HL-60 (cell line): ENCODE measurements at regions not wholly inside any gene's neighbourhood (a gene's known extent, or its start where the extent isn't known, plus 50 kb on each side); places are given as distances from the start of the nearest gene placed in this dataset.

Source experiments
- DNase-seq, 2 experiments: peaks; one replicate each; pipeline ENCODE4 v3.0.0-alpha.2; 2010 to 2020; ENCODE audit warnings: low read depth in 1 of 2, low spot score in 1 of 2
- H3K27ac ChIP-seq: fragments of 250-450 bp; sonication (Bioruptor Pico); replicated peaks from 2 replicates; pipeline ENCODE4 v1.5.1; 2020; ENCODE audit warnings: mild to moderate bottlenecking, moderate library complexity
- H3K27me3 ChIP-seq: fragments of 250-450 bp; sonication (Bioruptor Pico); 2 replicates; pipeline ENCODE4 v1.5.1; 2021; ENCODE audit warnings: mild to moderate bottlenecking, moderate library complexity; ENCODE audit not compliant: insufficient read depth, poor library complexity, severe bottlenecking
- H3K4me3 ChIP-seq: replicated peaks from 2 replicates; pipeline ENCODE4 v1.5.1; 2011; ENCODE audit warnings: mild to moderate bottlenecking, control low read depth, low read length; ENCODE audit not compliant: insufficient read depth
- GABPA ChIP-seq: IDR thresholded peaks from 2 replicates; pipeline ENCODE4 v1.6.1; 2012; ENCODE audit warnings: low read depth
- POLR2AphosphoS5 ChIP-seq: IDR thresholded peaks from 2 replicates; pipeline ENCODE4 v1.6.1; 2012; ENCODE audit warnings: low read depth
- SPI1 ChIP-seq: IDR thresholded peaks from 2 replicates; pipeline ENCODE4 v1.6.1; 2012; ENCODE audit warnings: low read depth, mild to moderate bottlenecking, borderline replicate concordance
- TF ChIP-seq, protein P1 (sequence below): IDR thresholded peaks from one replicate; pipeline ENCODE4 v1.5.1; 2011; ENCODE audit warnings: low read length, control low read depth, inconsistent platforms; ENCODE audit not compliant: insufficient read depth
- TF ChIP-seq, protein P2 (sequence below): IDR thresholded peaks from 2 replicates; pipeline ENCODE4 v1.6.1; 2012; ENCODE audit warnings: low read depth; ENCODE audit not compliant: insufficient replicate concordance

DNA sequence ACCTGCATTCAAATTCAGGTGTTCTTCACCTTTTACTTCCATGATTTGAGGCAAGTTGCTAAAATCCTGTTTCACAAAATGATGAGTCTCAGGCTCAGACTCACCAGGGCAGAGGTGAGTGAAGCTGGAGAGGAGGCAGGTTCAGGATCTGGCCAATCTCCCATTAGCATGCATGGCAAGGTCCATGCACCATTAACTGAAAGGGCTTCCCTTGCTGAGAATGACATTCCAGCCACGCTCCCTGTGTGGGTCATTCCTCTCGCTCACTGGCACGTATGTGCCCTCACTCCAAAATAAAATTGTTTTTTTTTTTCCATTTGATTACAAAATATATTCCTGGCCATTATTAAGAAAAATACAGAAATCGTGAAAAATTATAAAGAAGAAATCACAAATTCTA, 257.6 kb downstream of the C12orf75 start:
- H3K27me3 ChIP-seq: no peaks in the 10 kb centered on the region
- TF ChIP-seq GABPA (no peak), POLR2AphosphoS5 (no peak), SPI1 (no peak)
- TF ChIP-seq, protein P1, sequence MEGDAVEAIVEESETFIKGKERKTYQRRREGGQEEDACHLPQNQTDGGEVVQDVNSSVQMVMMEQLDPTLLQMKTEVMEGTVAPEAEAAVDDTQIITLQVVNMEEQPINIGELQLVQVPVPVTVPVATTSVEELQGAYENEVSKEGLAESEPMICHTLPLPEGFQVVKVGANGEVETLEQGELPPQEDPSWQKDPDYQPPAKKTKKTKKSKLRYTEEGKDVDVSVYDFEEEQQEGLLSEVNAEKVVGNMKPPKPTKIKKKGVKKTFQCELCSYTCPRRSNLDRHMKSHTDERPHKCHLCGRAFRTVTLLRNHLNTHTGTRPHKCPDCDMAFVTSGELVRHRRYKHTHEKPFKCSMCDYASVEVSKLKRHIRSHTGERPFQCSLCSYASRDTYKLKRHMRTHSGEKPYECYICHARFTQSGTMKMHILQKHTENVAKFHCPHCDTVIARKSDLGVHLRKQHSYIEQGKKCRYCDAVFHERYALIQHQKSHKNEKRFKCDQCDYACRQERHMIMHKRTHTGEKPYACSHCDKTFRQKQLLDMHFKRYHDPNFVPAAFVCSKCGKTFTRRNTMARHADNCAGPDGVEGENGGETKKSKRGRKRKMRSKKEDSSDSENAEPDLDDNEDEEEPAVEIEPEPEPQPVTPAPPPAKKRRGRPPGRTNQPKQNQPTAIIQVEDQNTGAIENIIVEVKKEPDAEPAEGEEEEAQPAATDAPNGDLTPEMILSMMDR: no peak
- TF ChIP-seq, protein P2, sequence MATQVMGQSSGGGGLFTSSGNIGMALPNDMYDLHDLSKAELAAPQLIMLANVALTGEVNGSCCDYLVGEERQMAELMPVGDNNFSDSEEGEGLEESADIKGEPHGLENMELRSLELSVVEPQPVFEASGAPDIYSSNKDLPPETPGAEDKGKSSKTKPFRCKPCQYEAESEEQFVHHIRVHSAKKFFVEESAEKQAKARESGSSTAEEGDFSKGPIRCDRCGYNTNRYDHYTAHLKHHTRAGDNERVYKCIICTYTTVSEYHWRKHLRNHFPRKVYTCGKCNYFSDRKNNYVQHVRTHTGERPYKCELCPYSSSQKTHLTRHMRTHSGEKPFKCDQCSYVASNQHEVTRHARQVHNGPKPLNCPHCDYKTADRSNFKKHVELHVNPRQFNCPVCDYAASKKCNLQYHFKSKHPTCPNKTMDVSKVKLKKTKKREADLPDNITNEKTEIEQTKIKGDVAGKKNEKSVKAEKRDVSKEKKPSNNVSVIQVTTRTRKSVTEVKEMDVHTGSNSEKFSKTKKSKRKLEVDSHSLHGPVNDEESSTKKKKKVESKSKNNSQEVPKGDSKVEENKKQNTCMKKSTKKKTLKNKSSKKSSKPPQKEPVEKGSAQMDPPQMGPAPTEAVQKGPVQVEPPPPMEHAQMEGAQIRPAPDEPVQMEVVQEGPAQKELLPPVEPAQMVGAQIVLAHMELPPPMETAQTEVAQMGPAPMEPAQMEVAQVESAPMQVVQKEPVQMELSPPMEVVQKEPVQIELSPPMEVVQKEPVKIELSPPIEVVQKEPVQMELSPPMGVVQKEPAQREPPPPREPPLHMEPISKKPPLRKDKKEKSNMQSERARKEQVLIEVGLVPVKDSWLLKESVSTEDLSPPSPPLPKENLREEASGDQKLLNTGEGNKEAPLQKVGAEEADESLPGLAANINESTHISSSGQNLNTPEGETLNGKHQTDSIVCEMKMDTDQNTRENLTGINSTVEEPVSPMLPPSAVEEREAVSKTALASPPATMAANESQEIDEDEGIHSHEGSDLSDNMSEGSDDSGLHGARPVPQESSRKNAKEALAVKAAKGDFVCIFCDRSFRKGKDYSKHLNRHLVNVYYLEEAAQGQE: no peak
- DNase-seq: no peak
- no peak overlapping the region for H3K27ac ChIP-seq
- no peak overlapping the region for H3K4me3 ChIP-seq

DNA sequence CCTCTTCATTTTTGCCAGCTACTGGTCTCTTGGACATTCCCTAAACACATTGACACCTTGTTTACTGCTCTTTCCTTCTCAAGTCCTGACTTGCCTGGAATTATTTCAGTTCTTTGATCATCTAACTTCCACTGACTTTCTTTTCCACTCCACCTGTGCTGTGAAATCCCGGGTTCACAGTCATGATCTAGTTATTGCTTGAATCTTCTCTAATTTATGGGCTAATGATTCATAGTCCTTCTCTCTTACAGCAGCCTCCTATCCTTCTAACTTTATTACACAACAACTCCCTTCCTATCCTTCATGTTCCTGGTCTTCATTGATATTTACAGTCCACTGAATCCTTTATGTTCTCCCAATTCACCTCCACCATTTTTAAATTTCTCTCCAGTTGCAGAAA, 260.1 kb downstream of the C12orf75 start:
- TF ChIP-seq GABPA: no peak
- Histone ChIP-seq H3K4me3 (no peak overlapping the region), H3K27me3 (no peaks in the 10 kb centered on the region), H3K27ac (no peak overlapping the region)
- DNase-seq: no peak

DNA sequence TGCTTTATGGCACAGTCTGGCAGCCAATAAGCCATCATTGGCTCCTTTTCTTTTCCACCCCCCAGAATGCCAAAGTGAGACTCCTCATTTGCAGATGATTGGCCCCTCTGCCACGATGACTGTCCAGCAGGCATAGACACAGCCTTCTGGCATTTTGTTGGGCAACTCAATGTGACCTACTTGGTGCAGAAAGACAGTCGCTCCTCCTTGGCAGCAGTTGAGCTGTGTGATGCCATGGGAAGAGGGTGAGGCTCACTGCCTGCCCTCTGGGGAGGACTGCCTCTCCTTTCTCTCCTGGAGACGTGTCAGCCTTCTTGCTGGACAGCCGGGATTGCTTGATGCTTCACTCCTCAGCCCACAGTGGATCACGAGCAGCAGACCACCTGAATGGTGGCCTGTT, 264.9 kb downstream of the C12orf75 start:
- H3K4me3 ChIP-seq: no peak overlapping the region
- no peak for DNase-seq
- TF ChIP-seq POLR2AphosphoS5: no peak
- no peak overlapping the region for H3K27ac ChIP-seq
- no peaks in the 10 kb centered on the region for H3K27me3 ChIP-seq

DNA sequence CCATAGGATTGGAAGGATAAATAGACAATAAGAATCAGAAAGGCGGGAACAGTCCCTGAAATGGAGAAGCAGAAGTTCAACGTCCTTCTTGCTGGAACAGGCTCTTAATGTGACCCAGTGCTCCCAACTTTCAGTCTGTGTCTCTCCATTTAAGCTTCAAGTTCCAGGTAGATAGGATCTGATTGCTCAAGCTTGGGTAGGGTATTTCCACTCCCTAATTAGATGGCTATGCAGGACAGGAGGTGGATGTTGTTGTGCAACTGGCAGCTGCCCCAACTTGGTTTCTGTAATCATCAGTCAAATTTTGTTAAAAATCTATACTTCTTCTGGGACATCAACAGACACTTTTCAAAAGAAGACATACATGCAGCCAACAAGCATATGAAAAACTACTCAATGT, 266.2 kb downstream of the C12orf75 start:
- no peak overlapping the region for H3K4me3 ChIP-seq

More for the DNA sequence above, 266.2 kb downstream of the C12orf75 start:
- H3K27me3 ChIP-seq: no peaks in the 10 kb centered on the region
- DNase-seq: no peak
- no peak for TF ChIP-seq GABPA
- no peak for TF ChIP-seq POLR2AphosphoS5
- TF ChIP-seq SPI1: no peak
- TF ChIP-seq, protein P2: no peak
- TF ChIP-seq, protein P1: no peak
- no peak overlapping the region for H3K27ac ChIP-seq
